ENCODE measurements at regions not wholly inside any gene's neighbourhood (a gene's known extent, or its start where the extent isn't known, plus 50 kb on each side); places are given as distances from the start of the nearest gene placed in this dataset.
A peak's percentile ranks its signal among the peaks of the same experiment; 100 is the strongest.
"Not testable (repeated sequence)": the region's sequence is repeated elsewhere in the genome, so short reads cannot be mapped to it uniquely, and the experiment has no call there.

GRCh38 chr5:87150630-87151029 is 117.1 kb upstream of the RASA1 start:
- no peak for DNase-seq

GRCh38 chr5:87151547-87151946 is 116.1 kb upstream of the RASA1 start:
- DNase-seq, result no peak

GRCh38 chr5:87152886-87153285 is 114.8 kb upstream of the RASA1 start:
- no peak for DNase-seq

DNA sequence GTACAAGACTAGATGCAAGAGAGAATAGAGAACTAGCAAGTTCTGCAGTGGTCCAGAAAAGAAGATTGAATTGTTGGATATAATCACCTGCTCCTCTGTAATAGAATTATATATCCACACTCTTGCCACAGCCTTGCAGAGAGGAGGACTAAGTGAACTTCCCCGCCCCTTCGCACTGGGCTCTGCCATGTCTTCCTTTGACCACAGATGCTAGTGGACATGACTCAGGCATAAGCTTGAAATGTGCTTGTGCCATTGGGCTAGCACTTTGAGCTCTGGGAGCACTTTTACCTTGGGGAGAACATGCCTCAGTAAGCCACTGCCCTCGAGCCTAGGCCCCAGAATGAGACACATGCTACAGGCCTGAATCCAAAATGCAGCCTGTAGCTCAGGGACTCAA is 113.5 kb upstream of the RASA1 start:
- DNase-seq, result no peak

DNA sequence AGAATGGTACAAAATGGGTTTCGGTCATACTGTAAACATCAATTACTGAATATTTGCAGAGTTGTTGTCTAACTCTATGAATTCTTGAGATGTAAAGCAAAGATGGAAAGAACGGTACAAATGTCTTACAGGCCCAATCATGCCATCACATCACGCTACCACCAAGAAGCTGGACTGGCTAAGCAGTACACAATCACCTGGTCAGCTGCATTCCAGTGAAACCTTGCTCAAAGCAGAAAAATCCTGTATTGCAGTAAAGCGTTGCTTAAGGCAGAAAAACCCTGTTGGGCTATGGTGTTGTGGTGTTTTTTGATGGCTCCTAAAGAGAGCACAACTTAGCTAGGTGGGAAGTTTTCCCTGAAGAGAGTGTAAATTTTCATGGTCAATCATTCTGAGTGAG is 112.6 kb upstream of the RASA1 start:
- DNase-seq, result no peak

DNA sequence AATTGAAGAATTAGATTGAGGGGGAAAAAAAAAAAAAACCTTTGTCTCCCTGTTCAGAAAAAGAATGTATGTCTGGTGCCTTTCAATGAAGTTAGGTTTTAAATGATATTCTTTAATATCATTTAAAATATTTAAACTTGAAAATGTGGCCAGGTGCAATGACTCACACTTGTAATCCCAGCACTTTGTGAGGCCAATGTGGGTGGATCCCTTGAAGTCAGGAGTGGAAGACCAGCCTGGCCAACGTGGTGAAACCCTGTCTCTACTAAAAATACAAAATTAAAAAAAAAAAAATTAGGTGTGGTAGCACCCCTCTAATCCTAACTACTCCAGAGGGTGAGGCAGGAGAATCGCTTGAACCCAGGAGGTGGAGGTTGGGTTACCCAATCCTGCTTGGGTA is 111.1 kb upstream of the RASA1 start:
- no peak for DNase-seq

DNA sequence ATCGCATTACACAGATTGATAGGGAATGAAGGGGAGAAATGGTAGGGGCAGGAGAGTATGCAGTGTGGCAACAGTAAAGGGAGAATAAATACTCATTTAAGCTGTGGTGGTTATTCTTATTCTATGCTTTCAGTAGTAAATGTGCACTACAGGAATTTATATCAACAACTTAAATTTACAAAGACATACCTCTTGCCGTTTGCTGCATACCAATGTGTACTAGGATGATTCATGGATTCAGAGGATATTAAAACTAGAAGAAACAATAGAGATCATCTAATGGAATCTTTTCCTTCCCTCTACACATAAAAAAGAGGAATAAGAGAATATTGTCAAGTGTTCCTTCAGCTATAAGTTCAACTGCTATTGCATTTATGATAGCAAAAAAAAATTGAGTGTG is 103.3 kb upstream of the RASA1 start:
- DNase-seq, result no peak

- no peak for DNase-seq
Measured at GRCh38 chr5:87169300-87169991, 98.2 kb upstream of the RASA1 start.

- no peak for DNase-seq
Measured at GRCh38 chr5:87170799-87171198, 96.9 kb upstream of the RASA1 start.

DNA sequence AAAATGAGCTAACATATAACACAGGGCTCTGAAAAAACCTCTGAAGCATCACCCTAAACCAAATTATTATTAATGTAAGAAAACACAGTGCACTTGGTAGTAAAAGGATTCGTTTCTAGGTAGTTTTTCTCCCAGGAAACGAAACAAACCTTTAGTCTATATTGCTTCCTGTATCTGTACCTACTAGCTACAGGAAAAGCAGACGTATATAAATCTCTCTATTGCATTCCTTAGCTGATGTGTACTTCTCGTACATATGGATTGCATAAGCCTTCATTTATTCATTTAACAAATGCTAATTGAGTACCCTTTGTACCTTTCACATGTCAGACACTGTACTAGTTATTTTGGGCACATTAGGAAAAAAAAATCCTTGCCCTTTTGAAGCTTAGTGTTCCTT is 85.0 kb upstream of the RASA1 start:
- no peak for DNase-seq

- no peak for DNase-seq
Measured at GRCh38 chr5:87183896-87184295, 83.8 kb upstream of the RASA1 start.

DNA sequence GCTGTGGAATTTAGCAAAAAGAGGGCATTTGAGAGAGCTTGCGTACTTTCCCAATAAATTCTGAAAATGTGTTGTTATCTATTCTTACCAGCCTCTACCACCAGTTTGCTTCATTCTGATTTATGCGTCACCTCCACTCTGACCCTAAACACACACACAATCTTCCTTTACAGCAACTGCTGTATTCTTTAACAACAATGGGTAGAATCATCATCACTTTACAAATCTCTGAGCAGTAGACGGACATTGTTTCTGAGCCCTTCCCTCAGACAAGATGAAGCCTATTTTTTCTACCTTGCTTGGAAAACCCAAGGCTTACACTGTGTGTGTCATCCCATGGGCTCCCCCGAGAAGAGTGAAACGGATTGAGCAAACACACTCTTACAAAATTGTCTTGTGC is 83.1 kb upstream of the RASA1 start:
- DNase-seq, result no peak

- DNase-seq, result no peak
Measured at GRCh38 chr5:87185838-87186237, 81.8 kb upstream of the RASA1 start.

GRCh38 chr5:87188391-87188790 is 79.3 kb upstream of the RASA1 start:
- DNase-seq, result no peak

DNA sequence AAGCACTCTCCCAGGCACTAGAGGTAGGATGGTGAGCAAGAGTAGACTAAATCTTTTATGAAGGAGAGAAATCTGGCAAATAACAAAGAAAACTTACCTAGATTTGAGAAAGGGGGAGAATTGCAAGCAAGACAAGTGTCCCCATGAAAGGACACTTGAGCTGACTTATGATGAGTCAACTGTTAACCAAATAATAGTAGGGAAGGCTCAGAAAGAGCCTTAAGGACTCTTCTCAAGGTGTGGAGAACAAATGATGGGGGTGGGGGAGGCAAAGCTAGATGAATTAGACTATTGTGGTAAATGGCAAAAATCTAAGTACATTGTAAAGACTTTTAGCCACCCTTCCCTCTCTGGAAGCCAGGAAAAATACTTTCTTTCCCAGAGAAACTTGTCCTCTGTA is 77.6 kb upstream of the RASA1 start:
- no peak for DNase-seq

DNA sequence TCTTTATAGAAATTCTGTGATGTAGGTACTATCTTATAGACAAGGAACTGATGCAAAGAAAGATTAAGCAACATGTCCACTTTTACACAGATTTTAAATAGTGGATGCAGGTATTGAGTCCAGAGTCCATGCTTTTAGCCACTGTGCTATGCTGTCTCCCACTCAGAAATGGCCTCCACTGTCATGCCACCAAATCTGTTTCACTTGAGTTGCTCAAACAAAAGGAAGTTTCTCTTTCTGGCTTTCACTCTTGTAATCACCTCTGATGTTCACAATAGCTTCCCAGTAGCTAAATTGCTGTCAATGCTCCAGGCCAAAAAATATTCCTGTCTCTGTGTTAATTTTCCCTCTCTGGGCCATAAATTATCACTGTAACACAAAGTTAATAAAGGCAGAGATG is 77.0 kb upstream of the RASA1 start:
- no peak for DNase-seq

- no peak for DNase-seq
Measured at GRCh38 chr5:87191645-87192044, 76.0 kb upstream of the RASA1 start.

- no peak for DNase-seq
Measured at GRCh38 chr5:87195104-87195591, 72.5 kb upstream of the RASA1 start.

GRCh38 chr5:87195616-87196015 is 72.1 kb upstream of the RASA1 start:
- DNase-seq, result no peak

DNA sequence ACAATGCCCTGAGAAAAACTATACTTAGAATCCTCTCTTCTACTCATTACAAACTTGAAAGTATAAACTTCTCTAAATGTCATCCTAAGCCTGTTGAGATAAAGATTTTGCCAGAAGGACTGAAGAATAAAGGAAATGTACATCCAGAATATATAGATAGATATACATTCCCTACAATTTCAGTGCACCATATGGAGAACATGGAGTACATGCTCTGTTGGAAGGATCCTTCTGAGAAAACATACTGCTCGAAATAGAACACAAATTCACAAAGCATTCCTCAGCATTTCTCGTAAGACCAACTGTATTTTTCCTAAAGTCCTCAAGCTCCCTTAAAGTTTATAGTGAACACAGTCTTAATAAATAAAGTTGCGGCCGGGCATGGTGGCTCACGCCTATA is 69.7 kb upstream of the RASA1 start:
- DNase-seq, result no peak

DNA sequence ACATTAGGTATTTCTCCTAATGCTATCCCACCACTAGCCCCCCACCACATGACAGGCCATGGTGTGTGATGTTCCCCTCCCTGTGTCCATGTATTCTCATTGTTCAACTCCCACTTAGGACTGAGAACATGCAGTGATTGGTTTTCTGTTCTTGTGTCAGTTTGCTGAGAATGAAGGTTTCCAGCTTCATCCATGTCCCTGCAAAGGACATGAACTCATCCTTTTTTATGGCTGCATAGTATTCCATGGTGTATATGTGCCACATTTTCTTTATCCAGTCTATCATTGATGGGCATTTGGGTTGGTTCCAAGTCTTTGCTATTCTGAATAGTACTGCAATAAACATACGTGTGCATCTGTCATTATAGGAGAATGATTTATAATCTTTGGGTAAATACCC is 68.4 kb upstream of the RASA1 start:
- not testable (repeated sequence) for DNase-seq

DNA sequence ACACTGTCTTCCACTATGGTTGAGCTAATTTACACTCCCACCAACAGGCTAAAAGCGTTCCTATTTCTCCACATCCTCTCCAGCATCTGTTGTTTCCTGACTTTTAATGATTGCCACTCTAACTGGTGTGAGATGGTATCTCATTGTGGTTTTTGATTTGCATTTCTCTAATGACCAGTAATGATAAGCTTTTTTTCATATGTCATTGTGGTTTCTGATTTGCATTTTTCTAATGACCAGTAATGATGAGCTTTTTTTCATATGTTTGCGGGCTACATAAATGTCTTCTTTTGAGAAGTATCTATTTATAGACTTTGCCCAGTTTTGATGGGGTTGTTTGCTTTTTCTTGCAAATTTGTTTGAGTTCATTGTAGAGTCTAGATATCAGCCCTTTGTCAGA is 68.0 kb upstream of the RASA1 start:
- peak; percentile 27 for DNase-seq

- DNase-seq, result no peak
Measured at GRCh38 chr5:87210076-87210475, 57.6 kb upstream of the RASA1 start.

DNA sequence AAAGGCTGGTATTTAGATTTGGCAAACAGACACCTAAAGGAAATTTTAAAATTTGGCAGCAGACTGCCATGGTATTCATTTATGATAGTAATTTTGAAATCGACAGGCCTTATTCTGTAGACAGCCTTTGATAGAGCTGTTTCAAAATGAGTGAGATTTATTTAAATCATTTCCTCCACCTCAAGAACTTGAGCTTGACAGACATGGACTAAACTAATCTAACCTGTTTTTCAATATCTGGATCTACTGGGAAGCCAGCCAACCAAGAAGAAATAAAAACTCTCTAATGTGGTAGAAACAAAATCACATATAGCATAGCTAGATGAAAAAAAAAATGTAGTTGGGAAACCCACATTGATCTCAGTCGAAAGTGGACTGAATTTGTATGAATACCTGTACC is 56.9 kb upstream of the RASA1 start:
- DNase-seq, result no peak

DNA sequence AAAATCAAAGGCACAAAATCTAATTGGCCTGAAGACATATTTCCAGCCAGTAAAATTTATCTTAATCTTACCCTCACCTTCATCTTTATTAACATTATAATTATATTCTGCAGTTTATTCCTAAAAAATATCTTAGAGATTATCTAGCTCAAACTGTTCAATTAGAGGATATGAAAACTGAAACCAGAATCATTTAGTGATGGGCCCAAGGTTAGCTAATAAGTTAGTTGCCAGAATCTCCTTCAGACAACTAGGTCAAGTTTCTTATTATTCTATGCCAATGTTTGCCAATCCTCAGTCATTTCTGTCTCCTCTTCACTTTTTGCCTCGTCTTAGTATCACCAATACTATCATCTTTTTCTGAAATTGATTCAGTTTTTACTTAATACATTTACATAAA is 56.0 kb upstream of the RASA1 start:
- DNase-seq, result no peak

DNA sequence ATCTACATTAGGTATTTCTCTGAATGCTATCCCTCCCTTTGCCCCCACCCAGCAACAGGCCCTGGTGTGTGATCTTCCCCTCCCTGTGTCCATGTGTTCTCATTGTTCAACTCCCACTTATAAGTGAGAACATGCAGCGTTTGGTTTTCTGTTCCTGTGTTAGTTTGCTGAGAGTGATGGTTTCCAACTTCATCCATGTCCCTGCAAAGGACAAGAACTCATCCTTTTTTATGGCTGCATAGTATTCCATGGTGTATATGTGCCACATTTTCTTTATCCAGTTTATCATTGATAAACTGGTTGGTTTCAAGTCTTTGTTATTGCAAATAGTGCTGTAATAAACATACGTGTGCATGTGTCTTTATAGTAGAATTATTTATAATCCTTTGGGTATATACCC is 55.5 kb upstream of the RASA1 start:
- not testable (repeated sequence) for DNase-seq

Measured in NCI-H526 treated with DMSO at 0.1 percent for 48 hours (cell line).